PC-3 (cell line): ENCODE measurements at regions not wholly inside any gene's neighbourhood (a gene's known extent, or its start where the extent isn't known, plus 50 kb on each side); places are given as distances from the start of the nearest gene placed in this dataset.

Source experiments
- EZH2 ChIP-seq: fragments of 300-600 bp; sonication (generic); IDR thresholded peaks from one replicate; pipeline ENCODE4 v1.6.1; 2017; ENCODE audit warnings: antibody characterized with exemption, mild to moderate bottlenecking, low read length; ENCODE audit not compliant: unreplicated experiment
- EZH2phosphoT487 ChIP-seq: fragments of 300-600 bp; sonication (generic); IDR thresholded peaks from 2 replicates; pipeline ENCODE4 v1.6.1; 2018; ENCODE audit warnings: mild to moderate bottlenecking, antibody characterized with exemption, low read length, borderline replicate concordance
- TF ChIP-seq, protein P1 (sequence below): fragments of 300-600 bp; sonication (generic); conservative IDR thresholded peaks from 2 replicates; pipeline ENCODE4 v1.5.1; 2017; ENCODE audit warnings: antibody characterized with exemption, low read depth, mild to moderate bottlenecking, low read length

DNA sequence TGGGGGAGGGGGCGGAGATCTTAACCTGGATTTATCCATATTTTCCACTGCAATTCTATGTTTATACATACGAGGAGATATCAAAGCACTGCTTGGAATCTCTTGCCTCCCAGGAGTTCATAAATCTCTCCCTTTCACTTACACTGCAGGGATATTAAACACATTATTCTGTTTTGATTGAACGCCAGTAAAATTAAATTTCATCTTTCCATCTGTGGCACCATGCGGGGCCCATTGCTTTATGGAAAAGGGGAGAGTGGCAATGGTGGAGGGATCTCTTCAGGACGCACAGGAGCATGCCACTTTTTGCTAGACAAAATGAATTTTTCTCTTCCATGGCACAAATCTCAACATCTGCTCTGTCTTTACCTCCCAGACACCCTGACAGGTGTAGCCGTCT lies 648.0 kb upstream of the PLXNA2 start:
- TF ChIP-seq, protein P1, sequence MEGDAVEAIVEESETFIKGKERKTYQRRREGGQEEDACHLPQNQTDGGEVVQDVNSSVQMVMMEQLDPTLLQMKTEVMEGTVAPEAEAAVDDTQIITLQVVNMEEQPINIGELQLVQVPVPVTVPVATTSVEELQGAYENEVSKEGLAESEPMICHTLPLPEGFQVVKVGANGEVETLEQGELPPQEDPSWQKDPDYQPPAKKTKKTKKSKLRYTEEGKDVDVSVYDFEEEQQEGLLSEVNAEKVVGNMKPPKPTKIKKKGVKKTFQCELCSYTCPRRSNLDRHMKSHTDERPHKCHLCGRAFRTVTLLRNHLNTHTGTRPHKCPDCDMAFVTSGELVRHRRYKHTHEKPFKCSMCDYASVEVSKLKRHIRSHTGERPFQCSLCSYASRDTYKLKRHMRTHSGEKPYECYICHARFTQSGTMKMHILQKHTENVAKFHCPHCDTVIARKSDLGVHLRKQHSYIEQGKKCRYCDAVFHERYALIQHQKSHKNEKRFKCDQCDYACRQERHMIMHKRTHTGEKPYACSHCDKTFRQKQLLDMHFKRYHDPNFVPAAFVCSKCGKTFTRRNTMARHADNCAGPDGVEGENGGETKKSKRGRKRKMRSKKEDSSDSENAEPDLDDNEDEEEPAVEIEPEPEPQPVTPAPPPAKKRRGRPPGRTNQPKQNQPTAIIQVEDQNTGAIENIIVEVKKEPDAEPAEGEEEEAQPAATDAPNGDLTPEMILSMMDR: no peak
- TF ChIP-seq EZH2phosphoT487 (no peak), EZH2 (no peak)
